Thyroid gland (tissue), 4 donors: ENCODE measurements at regions not wholly inside any gene's neighbourhood (a gene's known extent, or its start where the extent isn't known, plus 50 kb on each side); places are given as distances from the start of the nearest gene placed in this dataset.

Experiments
- CTCF ChIP-seq, 6 experiments: fragments of 200-600 bp in 3 of 6; fragments of 450-650 bp in 3 of 6; sonication (generic) in 3 of 6; IDR thresholded peaks; one replicate each; pipeline ENCODE4 v1.5.1; 2016 to 2019; ENCODE audit warnings: antibody characterized with exemption in 6 of 6, mild to moderate bottlenecking in 2 of 6, inconsistent platforms in 1 of 6, moderate library complexity in 1 of 6
- POLR2A ChIP-seq, 2 donors: fragments of 450-650 bp; IDR thresholded peaks; one replicate each; pipeline ENCODE4 v1.6.1; 2017; ENCODE audit warnings: antibody characterized with exemption in 2 of 2, mild to moderate bottlenecking in 2 of 2, moderate library complexity in 1 of 2

GRCh38 chr4:11736978-11737377 lies 308.3 kb upstream of the HS3ST1 start:
- TF ChIP-seq CTCF (IDR thresholded peaks at IDR 0.05) (no peak), POLR2A (IDR thresholded peaks at IDR 0.05) (no peak)
